HG03196 (cell line): ENCODE measurements at regions not wholly inside any gene's neighbourhood (a gene's known extent, or its start where the extent isn't known, plus 50 kb on each side); places are given as distances from the start of the nearest gene placed in this dataset.
"Not testable (repeated sequence)": the region's sequence is repeated elsewhere in the genome, so short reads cannot be mapped to it uniquely, and the experiment has no call there.

Experiments used
- ATAC-seq: cut with Tn5 transposase; IDR thresholded peaks from one replicate; pipeline ENCODE4 v1.9.1; 2021; ENCODE audit not compliant: unreplicated experiment

GRCh38 chr2:104904889-104905288 lies 51.0 kb downstream of the POU3F3 start:
- no peak for ATAC-seq

- no peak for ATAC-seq
Measured at GRCh38 chr2:104909317-104909716, 55.4 kb downstream of the POU3F3 start.

GRCh38 chr2:104914509-104914908 lies 60.6 kb downstream of the POU3F3 start:
- no peak for ATAC-seq

DNA sequence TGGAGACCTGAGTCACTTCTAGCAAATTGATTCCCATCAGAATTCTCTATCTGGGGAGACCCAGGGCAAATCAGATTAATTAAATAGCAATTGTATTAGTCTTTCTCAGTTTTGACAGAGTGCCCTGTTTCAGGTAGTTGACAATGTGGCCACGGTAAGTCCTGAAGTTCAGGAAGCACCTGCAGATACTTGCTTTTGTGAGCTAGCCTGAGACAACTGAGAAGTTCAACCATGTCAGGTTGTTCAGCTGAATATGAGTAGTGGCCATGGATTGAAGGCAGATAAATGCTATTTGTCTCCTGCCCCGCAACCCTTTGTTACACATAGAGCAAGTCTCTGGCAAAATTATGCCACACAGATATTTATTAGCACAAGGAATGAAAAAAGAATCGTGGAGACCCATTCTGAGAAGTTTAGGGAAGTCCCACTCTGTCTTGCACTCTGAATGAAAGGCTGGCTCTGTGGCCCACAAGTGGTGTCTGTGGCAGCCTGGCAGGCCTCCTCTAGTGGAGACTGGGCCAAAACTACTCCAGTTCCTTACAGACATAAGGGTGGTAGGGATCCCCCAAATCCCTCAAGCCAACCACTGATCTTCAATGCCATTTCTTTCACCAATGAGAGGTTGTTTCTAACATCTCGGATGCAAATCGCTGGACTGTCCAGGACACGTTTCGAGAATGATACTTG lies 61.3 kb downstream of the POU3F3 start:
- ATAC-seq: no peak

DNA sequence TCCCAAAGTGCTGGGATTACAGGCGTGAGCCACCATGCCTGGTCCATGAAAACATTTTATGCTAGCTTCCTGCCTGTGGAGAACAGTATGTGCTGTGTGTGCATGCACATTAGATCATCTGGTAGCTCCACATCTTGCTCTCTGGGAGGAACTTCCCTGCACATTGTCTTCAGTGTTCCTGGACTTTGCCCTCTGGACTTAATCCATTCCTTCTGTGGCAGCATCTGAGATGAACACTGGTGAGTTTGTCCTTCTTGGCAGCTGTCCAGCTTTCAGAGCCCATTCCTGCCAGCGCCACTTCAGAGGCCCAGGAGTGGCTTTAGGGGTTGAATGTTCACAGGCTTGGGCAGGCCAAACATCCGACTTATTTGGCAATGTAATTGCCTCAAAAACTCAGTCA lies 65.2 kb downstream of the POU3F3 start:
- ATAC-seq: no peak

- no peak for ATAC-seq
Measured at GRCh38 chr2:104923665-104924064, 69.8 kb downstream of the POU3F3 start.

- no peak for ATAC-seq
Measured at GRCh38 chr2:104929663-104930062, 75.7 kb downstream of the POU3F3 start.

DNA sequence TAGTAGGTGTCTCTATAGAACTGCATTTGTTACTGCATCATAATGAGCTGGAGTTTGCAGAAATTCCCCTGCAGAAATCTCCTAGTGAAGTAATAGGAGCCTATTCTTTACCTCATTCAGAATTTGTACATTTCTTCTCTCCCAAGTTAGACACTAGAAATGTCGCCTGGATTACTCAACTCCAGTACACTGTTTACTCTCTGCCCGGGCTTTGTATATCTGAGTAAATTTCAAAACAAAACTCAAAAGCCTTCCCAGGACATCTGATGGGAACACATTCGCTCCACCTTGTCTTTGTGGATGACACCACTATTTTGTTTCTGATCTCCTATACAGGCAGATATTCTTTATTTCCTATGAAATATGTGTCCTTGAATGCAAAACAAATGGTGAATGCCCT lies 76.8 kb downstream of the POU3F3 start:
- ATAC-seq: no peak

- ATAC-seq: no peak
Measured at GRCh38 chr2:104932243-104932642, 78.3 kb downstream of the POU3F3 start.

GRCh38 chr2:104933151-104933917 lies 79.4 kb downstream of the POU3F3 start:
- no peak for ATAC-seq

- ATAC-seq: no peak
Measured at GRCh38 chr2:104936527-104936926, 82.6 kb downstream of the POU3F3 start.

- ATAC-seq: peak; percentile 87
Measured at GRCh38 chr2:104938231-104938941, 84.5 kb downstream of the POU3F3 start.

DNA sequence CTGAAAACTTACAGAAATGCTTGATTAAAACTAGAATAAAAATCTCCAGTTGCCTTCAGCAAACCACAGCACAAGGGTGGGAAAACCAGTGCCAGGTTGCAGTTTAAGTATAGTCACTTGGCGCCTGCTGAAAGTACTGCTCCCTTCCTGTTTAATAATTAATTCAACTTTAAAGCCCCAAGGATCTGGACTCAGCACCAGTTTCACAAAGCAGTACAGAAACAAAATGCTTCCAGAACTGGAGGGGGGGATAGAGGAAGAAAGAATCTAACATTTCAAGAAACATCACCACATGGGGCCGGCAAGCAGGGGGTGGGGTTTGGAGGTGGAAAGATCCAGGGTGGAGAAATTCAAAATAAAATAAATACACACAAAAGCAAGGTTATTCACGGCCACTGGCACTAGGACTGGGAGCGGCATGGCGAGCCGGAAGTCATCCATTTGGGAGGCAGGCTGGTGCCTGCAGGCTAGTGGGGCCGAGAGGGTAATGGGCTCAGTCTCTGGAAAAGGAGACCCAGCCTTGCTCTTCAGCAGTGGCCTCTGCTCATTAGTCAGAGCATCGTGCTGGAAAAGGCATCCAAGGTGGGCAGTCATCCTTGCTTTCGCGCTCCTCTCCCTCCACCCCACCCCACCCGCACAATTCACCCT lies 85.8 kb downstream of the POU3F3 start:
- no peak for ATAC-seq

DNA sequence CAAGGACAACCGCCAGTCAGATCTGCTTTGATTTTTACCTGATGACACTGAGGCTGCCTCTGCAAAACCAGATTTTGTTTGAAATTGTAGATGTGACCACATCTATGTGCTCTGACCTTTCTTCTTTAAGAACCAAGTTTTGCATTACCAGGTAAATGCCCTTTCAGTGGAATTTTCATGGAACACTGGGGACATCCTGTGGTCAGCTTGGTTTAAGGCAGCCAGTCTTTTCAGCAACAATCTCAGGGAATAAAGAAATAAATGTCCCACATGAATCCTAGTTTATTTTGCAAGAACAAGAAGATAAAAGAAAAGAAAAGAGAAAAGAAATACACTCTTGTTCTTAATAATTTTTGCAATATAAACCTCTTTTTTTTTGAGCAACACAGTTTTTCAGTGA lies 90.6 kb downstream of the POU3F3 start:
- no peak for ATAC-seq

DNA sequence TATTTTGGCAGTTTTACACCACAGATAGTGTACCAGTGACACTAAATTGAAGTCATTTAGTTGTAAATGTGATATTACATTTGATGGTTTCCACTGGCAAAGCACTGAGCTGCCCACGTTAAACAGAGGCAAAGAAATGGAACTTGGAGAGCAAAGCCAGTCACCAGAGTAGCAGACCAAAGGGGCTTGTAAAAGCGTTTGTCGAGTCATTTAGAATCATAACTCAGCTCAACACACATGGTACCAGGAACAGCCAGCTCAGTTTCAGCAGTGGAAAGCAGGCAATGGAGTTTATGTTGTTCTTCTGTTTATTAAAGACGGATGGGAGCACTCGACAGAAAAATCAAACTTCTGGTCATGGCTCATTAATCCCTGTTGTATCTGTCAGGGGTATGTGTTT lies 91.2 kb downstream of the POU3F3 start:
- ATAC-seq: no peak

DNA sequence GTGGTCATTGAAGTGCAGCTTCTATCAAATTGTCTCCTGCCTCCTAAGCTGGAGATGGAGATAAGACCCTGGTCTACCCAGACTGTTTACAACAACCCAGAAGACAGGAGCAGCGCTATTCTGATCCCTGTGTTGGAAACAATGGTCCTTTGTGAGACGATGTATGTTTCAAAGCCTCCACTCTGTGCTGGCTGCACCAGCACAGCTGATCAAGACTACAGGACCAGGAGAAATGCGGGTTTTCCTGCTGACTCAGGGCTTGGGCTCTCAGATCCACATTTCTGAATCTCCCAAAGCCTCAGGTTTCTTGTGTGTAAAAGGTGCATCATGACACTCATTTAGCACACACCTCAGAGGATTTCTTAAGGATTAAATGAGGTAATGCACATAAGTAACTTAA lies 92.0 kb downstream of the POU3F3 start:
- ATAC-seq: no peak

DNA sequence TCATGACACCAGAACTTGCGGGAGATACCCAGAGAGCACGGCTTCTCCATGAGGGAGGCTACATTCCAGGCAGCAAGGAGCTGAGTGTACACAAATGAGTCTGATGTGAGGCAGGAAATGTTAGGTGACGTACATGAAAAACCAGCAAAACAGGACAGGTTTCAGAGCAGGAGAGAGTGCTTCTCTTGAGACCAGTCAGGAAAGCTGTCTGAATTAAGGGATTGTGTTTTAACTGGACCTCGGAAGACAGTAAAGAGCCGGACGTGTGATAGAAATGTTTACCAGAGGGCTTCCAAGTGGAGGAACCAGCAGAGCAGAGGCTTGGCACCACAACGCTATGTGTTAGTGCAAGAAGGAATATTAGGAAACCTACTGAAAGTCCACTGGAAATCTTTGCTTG lies 90.4 kb upstream of the MRPS9 start:
- not testable (repeated sequence) for ATAC-seq

DNA sequence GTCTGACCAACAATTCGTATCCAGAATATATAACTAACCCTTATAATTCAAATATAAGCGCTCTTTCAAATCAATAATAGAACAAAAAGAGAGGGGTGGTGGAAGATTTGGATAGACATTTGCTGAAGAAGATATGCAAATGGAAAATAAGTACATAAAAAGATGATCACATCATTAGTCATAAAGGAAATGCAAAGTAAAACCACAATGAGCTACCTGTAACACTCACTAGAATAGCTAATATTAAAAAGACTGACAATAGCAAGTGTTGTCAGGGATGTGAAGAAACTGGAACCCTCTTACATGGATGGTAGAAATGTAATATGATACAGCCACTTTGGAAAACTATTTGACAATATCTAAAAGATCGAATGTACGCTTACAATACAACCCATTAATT lies 84.9 kb upstream of the MRPS9 start:
- ATAC-seq: no peak

DNA sequence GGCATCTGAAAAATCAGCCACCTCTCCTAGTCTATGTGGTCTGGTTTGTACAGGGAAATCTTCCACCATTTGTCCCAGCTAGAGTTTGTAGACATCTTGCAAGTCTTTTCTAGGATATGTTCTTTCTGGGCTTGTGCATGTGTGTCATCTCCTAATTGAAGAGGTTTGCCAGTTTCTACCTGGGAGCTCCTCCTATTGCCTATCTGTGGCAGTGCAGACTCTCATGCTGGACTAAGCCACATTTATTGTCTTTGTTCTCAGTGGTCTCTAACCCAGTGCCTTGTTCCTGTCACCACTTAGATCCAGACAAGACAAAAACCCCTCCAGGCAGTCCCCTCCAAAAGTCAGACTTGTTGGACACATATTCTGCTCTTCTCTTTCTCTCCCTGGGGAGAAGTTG lies 72.0 kb upstream of the MRPS9 start:
- no peak for ATAC-seq

GRCh38 chr2:104969564-104969963 lies 68.3 kb upstream of the MRPS9 start:
- no peak for ATAC-seq

GRCh38 chr2:104975371-104975770 lies 62.5 kb upstream of the MRPS9 start:
- no peak for ATAC-seq

GRCh38 chr2:104975851-104976250 lies 62.0 kb upstream of the MRPS9 start:
- ATAC-seq: no peak
